GM12801 (cell line): ENCODE measurements at regions not wholly inside any gene's neighbourhood (a gene's known extent, or its start where the extent isn't known, plus 50 kb on each side); places are given as distances from the start of the nearest gene placed in this dataset.

Experiments used
- CTCF ChIP-seq: IDR thresholded peaks from one replicate; pipeline ENCODE4 v1.5.1; 2011; ENCODE audit warnings: control low read depth; ENCODE audit not compliant: insufficient read length; ENCODE audit errors: extremely low read depth

GRCh38 chr3:163056874-163057497 is 1560.4 kb downstream of the OTOL1 start:
- no peak for TF ChIP-seq CTCF

- TF ChIP-seq CTCF, result no peak
Measured at GRCh38 chr3:163058031-163058854, 1561.6 kb downstream of the OTOL1 start.

- TF ChIP-seq CTCF, result no peak
Measured at GRCh38 chr3:163071713-163072112, 1575.1 kb downstream of the OTOL1 start.
